Glomerular endothelial cell (primary cell): ENCODE measurements at regions not wholly inside any gene's neighbourhood (a gene's known extent, or its start where the extent isn't known, plus 50 kb on each side); places are given as distances from the start of the nearest gene placed in this dataset.

Source experiments
- DNase-seq: peaks from one replicate; pipeline ENCODE4 v3.0.0-alpha.2; 2011; ENCODE audit warnings: low read depth, low spot score; ENCODE audit errors: extremely low read depth

DNA sequence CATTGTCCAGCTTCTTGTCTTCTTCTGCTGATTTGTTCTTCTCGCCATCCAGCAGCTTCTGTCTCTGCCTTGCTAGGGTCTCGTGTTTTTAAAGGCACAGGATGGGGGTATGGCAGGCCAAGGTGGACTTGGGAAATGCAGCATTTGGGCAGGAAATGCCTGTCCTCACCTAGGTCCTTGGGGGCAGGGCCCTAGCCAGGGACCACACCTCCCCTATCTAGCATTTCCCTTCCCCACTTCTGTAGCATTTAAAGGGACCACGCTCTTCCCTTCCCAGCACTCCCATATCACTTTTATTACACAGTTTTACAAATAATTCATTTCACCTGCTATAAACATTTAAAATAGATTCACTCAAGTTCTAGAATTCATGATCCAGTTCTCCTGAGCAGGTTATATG is 315.4 kb upstream of the LMCD1 start:
- DNase-seq: no peak

DNA sequence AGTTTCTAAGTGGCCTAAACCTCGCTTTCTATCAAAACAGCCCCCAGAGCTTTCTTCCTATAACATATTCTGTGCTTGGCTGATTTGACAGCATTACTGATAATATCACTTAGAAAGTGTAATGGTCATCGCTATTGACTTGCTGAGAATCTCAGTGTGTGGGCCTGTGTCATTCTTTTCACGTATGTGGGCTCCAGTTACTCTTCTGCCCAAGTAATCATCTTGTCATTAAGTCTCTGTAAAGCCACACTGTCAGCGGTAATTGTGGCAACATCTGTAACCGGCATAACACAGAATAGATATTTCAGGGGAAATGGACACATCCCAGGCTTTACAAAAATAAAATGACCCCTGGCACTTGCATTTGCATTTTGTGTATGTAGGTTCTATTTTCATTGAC is 313.6 kb upstream of the LMCD1 start:
- DNase-seq: no peak

DNA sequence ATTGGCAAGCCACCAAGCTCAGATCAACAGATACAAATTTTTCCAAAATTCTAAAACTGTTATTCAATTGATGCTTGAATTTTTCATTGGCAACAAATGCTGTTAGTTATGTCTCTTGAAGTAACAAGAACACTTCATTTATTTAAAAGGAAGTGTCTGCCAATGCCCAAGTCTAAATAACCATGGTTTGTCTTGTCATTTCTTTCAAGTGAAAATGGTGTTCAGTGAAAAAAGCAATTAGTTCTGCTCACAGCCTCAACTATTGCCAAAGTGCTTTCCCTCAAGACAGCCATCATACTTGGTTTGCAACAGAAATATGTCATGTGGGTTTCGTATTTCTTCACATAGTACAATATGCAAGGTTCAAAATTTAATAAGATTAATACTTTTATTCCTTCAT is 312.6 kb upstream of the LMCD1 start:
- no peak for DNase-seq

DNA sequence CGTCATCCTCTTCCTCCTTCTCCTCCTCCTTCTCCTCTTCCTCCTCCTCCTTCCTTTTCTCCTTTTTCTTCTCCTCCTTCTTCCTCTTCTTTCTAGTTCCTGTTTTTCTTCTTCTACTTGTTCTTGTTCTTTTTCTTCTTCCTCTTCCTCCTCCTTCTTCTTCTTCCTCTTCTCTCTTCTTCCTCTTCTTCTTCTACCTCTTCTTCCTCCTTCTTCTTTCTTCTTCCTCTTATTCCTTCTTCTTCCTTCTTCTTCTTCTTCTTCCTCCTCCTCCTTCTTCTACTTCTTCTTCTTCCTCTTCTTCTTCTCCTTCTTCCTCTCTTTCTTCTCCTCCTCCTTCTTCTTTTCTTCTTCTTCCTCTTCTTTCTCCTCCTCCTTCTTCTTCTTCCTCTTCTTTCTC is 310.2 kb upstream of the LMCD1 start:
- DNase-seq: no peak

DNA sequence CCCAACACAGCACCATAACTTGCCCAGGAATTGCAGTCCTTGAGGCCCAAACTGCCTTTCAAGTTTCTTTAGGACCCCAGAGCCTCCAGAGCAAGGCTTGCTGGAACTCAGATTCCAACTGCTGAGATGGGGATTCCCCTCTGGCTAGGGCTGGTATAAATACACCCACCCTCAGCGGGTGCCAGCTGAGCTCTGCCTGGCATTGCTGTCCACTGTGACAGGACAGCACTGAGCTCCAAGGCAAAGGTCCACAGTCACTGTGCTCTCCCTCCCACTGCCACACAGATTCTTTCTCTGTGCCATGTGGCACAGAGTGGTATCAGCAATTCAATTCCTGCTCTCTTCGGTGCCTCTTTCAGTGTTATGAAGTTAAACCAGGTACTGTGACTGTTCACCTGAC is 304.2 kb upstream of the LMCD1 start:
- DNase-seq: no peak

DNA sequence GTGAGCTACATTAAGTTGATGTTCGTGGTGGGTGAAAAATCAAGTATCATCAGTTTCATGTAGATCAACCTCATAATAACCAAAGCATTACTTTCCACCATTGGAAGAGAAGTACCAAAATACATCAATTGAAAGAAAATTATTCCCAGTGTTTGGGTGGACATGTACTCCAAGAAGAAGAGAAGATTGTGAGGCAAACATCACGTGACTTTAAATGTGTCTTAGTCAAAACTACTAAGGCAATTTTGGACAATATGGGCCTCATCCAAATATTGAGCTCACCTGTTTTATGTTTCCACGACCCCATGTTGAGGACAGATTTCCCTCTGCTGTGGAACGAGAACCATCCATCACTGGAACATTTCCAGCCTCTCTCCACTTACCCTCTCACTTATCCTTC is 303.0 kb upstream of the LMCD1 start:
- DNase-seq: no peak

DNA sequence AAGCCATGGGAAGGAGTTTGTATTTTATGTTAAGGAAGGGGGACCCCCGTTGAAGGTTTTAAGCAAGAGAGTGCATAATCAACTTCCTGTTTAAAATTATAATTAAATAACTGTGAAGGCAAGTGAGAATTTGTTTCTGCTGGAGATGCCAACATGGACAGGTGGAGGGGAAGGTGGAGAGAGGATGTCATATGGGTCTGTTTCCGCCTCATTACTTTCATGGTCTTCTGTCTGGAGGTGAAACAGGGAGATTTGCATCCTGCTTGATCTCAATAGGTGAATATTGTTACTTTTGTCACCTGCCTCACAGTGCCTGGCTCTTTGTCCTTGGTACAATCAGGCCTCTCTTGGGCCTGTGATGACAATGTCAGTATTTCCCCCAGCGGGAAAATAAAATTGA is 300.6 kb upstream of the LMCD1 start:
- DNase-seq: no peak

DNA sequence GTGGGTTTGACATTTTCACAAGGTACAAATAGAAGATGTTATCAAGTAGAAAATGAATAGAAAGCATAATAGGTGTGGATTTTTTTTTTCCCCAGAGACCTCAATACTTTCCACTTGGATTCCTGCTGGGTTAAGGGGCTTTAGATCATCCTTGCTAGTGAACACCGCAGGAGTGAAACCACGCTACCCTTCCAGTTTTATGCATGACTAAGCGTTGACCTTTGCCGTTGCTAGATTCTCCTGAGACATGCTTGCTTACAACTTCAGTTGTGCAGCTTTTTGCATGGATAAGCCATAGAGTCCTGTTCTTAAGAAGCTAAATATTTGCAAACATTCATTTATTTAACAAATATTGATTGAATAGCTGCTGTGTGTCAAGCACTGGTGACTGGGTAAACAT is 299.7 kb upstream of the LMCD1 start:
- DNase-seq: no peak

DNA sequence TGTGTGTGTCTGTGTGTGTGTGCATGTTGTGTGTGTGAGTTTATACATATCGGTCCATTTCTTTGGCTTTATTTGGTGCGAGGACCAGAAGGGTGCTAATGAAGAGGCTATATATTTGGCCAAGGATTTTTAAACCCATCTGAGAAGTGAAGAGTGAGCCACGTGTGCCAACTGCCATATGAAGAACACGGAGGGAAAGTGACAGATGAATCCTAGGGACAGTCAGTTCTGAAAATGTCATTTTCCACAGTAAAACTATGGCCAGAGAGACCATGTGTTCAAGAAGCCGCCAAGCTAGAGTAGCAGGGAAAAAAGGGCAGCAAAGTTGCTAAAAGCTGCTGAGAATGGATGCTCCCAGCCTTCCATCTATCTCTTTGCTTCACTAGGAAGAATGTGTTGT is 297.3 kb upstream of the LMCD1 start:
- no peak for DNase-seq

DNA sequence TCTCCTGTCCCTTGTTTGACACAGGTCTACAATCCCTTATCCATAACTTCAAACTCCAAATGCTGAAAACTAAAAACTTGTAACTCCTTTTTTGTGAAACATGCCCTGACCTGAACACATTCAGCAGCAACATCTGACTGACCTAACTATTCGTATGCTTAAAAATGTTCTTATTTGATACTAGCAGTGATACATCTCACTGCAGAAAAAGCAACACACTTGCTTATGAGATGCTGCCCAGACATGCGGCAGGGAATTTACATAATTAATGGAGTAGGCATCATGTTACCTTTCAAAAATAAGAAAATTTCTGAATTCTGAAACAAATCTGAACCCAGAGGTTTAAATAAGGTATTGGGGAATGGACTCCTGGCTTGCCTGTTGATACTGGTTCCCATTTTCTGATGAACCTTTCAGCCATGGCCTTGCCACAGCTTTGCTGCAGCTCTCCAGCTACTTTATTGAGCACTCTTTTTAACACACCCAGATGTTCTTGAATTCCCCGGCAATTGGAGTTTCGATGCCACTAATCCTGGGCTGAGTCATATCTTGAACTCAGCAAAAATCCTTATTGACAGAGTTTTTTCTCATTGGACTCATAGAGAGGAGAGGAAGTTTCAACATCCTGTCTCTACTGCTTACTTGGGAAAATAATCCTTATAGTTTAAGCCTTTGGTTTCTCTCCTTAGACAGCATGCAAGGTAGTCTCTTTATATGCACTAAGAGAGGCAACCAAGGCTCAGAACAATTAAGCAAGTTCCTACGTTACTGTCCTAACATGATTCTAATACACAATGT is 296.6 kb upstream of the LMCD1 start:
- DNase-seq: no peak

DNA sequence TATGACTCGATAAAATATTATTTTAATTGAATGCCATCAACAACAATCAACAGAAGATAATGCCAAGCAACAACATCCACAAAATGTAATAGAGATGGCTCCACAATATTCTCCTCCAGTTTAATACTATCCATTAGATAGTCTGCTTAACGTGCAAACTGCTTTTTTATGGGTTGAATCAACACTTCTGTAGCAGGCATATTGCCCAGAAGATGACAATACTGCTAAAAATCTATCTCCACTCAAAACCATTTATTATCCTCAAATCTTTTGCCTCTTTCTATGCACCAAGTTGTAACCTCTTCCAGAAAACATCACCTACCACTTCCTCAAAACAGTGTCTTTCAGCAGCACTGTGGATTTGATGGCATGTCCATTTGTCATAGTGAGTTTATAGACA is 295.7 kb upstream of the LMCD1 start:
- DNase-seq: no peak

DNA sequence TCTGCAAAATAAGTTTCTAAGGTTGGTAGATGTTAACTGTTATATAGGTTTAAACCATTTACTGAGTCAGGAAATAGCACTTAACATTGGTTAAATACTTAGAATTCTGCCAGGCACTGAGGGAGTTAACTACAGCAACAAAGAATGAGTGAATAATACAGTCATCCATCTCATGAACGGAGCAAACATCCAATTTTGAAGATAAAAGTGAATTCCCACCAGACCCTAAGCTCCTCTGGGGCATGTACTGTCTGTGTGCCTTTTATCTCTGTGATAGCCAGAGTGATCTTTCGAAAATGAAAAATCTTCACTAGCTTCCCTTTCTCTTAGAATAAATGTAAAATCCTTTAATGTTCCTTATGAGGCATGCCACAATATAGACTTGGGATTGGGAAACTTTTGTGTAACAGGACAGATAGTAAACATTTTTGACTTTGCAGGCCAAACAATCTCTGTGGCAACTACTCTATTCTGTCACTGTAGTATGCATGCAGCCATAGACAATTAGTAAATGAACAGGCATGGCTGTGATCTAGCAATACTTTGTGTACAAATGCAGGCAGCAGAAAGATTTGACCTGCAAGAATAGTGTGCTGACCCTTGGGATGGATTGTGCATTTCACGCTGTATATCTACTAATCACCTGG is 294.5 kb upstream of the LMCD1 start:
- no peak for DNase-seq

DNA sequence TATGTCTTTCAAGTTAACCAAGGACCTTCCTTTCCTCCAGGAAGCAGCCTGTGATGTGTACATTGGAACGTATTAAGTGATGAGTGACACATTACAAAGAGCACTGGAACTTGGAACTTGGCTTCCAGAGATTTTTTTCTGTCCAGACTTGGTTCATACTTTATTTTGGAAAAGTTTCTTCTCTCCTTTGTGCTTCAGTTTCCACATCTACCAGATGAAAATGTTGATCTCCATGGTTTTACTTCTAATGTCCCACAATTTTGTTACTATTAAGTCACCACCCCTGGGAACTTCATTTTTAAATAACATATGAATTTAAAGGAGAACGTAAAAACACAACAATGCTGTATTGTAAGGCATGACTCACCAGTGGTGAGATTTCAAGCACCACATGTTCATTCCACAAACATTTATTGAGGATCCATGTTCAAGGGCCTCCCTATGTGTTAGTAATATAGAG is 290.7 kb upstream of the LMCD1 start:
- DNase-seq: no peak

DNA sequence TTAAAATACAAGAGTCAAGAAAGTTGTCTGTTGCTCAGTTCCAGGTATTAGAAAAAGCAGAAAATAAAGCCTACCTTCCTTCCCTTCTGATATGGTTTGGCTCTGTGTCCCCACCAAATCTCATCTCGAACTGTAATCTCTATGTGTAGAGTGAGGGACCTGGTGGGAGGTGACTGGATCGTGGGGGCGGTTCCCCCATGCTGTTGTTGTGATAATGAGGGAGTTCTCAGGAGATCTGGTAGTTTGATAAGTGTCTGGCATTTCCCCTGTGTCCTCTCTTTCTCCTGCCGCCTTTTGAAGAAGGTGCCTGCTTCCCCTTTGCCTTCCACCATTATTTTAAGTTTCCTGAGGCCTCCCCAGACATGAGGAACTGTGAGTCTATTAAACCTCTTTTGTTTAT is 288.8 kb upstream of the LMCD1 start:
- no peak for DNase-seq

DNA sequence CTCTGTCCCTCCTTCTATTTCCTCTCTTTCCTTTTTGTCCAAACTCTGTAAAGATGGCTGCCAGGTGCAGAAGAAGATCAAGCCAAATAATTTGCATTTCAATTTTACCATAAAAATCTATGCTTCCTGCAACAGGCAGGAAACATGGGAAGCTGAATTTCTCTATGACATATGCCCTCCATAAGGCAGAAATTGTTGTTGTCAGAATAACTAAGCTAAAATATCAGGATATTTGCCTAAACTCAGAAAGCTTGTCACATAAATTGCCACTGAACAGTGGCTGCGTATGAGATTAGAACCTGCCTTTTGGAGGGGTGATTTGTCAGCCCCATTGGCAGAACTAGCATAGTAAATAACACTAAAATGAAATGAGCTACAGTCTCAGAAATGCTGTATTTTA is 288.3 kb upstream of the LMCD1 start:
- no peak for DNase-seq

DNA sequence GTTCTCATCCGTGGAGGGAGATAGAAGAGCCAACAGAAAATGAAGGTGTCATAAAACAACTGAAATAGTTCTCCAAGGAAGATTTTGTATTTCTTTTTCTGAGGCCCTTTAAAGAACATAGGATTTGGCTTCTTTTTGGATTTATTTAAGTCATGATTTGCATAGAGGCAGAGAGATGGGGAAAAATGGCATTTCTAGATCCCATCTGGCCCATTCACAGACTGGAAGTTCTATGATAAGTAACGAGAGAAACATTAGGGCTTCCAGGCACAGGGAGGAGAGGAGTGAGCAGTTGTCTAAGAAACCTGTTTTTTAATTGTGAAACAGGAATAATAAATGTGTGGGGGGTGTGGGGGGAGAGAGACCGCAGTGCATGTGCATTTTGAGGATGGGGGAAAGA is 285.8 kb upstream of the LMCD1 start:
- DNase-seq: no peak

DNA sequence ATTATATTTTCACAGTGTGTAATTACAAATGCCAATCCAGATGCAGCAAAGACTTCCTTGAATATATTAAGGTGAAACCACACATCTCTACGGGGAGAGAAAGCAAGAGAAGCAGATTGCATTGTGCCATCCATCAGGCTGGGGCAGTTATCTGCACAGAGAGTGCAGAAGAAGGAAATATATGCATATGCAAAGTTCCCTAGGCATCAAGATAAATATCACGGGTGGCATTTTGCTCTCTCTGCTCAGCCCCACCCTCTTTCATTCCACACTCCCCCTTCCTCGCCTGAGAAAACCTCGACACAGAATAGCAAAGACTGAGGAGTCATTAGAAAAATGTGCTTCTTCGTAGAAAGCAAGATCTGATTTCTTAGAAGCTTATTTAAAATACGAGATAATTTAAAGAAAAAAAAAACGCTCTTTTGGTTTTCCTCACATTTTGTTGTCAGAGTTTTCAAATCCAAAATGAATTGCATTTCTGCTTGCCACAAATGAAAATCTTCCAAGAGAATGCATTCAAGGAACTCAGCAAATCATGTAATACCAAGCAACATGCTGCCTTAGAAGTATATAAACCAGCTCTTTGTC is 283.2 kb upstream of the LMCD1 start:
- DNase-seq: no peak

DNA sequence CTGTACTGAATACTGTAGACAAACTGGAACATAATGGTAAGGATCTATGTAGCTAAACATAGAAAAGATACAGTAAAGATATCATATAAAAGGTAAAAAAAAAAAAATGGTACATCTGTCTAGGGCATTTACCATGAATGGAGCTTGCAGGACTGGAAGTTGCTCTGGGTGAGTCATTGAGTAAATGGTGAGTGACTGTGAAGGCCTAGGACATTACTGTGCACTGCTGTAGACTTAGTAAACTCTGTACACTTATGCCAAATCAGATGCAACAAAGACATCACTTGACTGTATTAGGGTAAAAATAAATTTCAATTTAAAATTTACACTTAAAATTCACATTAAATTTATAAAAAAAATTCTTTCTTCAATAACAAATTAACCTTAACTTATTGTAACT is 281.3 kb upstream of the LMCD1 start:
- no peak for DNase-seq

DNA sequence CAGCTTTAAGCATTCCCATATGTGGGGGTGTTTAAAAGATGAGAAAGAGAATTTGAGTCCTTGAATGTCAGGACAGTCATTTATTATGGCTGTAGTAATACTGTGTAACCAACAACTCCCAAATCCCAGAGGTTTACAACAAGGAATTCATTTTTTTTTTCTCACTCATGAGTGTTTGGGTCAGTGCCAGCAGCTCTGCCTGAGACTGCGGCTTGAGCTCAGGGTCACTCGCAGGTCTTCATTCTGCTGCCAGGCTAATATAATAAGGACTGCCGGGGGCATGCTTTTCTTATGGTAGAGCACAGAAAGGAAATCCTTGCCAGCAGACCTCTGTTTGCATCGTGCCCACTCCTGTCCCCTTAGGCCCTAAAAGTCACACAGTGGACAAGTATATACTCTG is 277.9 kb upstream of the LMCD1 start:
- no peak for DNase-seq

DNA sequence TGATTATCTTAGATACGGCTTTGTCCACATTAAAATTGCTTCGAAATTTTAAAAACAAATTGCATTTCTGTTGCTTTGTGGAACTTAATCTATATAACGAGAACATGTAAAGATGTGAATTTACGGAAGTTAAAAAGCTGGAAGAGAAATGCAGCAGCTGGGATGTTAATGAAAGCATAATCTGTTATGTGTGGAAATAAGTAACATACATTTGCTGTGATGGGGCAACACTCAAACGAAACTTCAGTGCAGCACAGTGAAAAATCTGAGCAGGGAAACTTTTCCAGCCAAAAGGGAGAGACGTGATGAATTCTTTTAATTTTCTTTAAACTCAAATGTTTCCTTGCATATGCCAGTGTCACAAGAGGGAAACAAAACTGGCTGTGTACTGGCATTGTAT is 276.7 kb upstream of the LMCD1 start:
- DNase-seq: no peak

DNA sequence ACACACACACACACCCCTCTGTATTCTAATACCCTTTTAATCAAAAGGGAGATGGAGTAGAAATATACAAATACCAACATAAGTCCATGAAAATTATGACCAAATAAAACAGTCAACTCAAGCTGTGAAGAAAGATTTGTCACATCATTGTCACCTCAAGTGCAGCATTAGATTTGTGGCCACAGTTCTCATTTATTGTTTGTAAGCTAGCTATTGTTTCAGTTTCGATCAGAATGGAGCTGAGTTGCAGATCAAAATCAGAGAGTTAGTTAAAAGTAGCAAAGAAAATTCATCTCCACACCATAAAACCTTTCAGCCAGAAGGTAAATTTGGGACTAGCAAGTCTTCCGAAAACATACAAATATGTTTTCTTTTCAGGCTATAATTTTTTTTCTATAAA is 267.7 kb upstream of the LMCD1 start:
- no peak for DNase-seq

DNA sequence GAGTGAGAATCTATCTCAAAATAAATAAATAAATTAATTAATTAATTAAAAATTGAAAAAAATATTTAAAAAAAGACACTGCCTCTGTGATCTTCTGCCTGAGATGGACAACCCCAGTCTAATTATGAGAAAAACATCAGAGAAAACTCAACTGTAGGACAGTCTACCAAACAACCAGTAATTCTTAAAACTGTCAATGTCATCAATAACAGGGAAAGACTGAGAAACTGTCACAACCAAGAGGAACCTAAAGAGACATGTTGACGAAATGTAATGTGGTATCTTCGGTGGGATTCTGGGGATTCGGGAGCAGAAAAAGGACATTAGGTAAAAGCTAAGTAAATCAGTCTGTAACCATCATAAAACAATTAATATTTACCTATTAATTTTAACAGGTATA is 265.4 kb upstream of the LMCD1 start:
- no peak for DNase-seq
